Psoas muscle (tissue), 7 donors: ENCODE measurements at regions not wholly inside any gene's neighbourhood (a gene's known extent, or its start where the extent isn't known, plus 50 kb on each side); places are given as distances from the start of the nearest gene placed in this dataset.

ENCODE experiments used
- ATAC-seq, 4 donors: fragments of 200-7000 bp; cut with Tn5 transposase; one replicate each; pipeline ENCODE4 v1.9.1; 2020; ENCODE audit warnings: moderate library complexity in 3 of 4, mild to moderate bottlenecking in 2 of 4
- DNase-seq, 2 donors: peaks; one replicate each; pipeline ENCODE4 v3.0.0-alpha.2; 2020
- H3K27ac ChIP-seq: fragments of 200-600 bp; one replicate; pipeline ENCODE4 v1.8.0; 2022
- H3K27me3 ChIP-seq, 3 donors: fragments of 200-600 bp in 1 of 3; one replicate each; pipeline versions ENCODE4 v1.6.1 to v1.8.0; 2013 to 2022; ENCODE audit warnings: low read length in 2 of 3, mild to moderate bottlenecking in 2 of 3, moderate library complexity in 1 of 3; ENCODE audit not compliant: insufficient read depth in 3 of 3
- H3K36me3 ChIP-seq, 2 donors: fragments of 200-600 bp in 1 of 2; one replicate each; pipeline versions ENCODE4 v1.6.1 to v1.8.0; 2013 to 2022; ENCODE audit warnings: low read depth in 1 of 2, mild to moderate bottlenecking in 1 of 2, moderate library complexity in 1 of 2; ENCODE audit not compliant: insufficient read depth in 1 of 2
- H3K4me1 ChIP-seq: fragments of 200-600 bp; one replicate; pipeline ENCODE4 v1.8.0; 2022
- H3K4me3 ChIP-seq: fragments of 200-600 bp; one replicate; pipeline ENCODE4 v1.8.0; 2022; ENCODE audit warnings: mild to moderate bottlenecking
- H3K9me3 ChIP-seq: fragments of 200-600 bp; one replicate; pipeline ENCODE4 v1.8.0; 2022
- CTCF ChIP-seq: fragments of 200-600 bp; IDR thresholded peaks from one replicate; pipeline ENCODE4 v1.8.0; 2022; ENCODE audit warnings: antibody characterized with exemption
- WGBS, 3 donors: extraction: QIAGEN DNeasy Blood & Tissue Kit; methylation state at CpG; one replicate each; pipeline versions ENCODE4 v1.1.6 to v1.1.7; 2013; 5-methylcytosine and 5-hydroxymethylcytosine counted together
- intact Hi-C, 2 donors: fragments of 100-400 bp; cut with DNase I; formaldehyde crosslinking; loops; one replicate each; pipeline versions ENCODE4 v1.11.0 to v1.14.2; 2022
- donor health status: healthy with polysubstance abuse.
- donor health status: DM: no; HTN: no; CAD: no; lungs with moderate emphysema.
- donor health status: Bipolar disorder and iron deficiency.
- donor health status: healthy.
- donor health status: DM: yes; HTN: yes; CAD: no.
- donor health status: DM: no; HTN: no; CAD: no.
- donor health status: DM: yes; HTN: yes; CAD: no.

- TF ChIP-seq CTCF = no peak
- WGBS, 3 donors = 68 to 74% (median 73%) methylated on average over 5 of the region's 5 CpGs
- H3K9me3 ChIP-seq = no peaks in the 10 kb centered on the region
- peaks cover 0 to 5% (median 0%) of the 10 kb centered on the region in 3 donors for H3K27me3 ChIP-seq
- H3K4me3 ChIP-seq = no peak overlapping the region
- H3K4me1 ChIP-seq = no peaks in the 10 kb centered on the region
- intact Hi-C loops = no loop called here
- DNase-seq (no peak), ATAC-seq (no peak)
- H3K36me3 ChIP-seq = no peaks in the 10 kb centered on the region
- H3K27ac ChIP-seq = no peak overlapping the region
These were observed 416.8 kb downstream of the NPHP4 start for GRCh38 chr1:5575396-5575940.

- ATAC-seq = no peak
- no peaks in the 10 kb centered on the region for H3K4me1 ChIP-seq
- intact Hi-C loops = no loop called here
- DNase-seq = no peak
- no peaks in the 10 kb centered on the region for H3K36me3 ChIP-seq
- H3K27ac ChIP-seq = no peak overlapping the region
- no peak overlapping the region for H3K4me3 ChIP-seq
- WGBS, 3 donors = 67 to 73% (median 68%) methylated on average over 4 of the region's 4 CpGs
- peaks cover 0 to 5% (median 0%) of the 10 kb centered on the region in 3 donors for H3K27me3 ChIP-seq
- TF ChIP-seq CTCF = no peak
- H3K9me3 ChIP-seq = no peaks in the 10 kb centered on the region
These were observed 417.6 kb downstream of the NPHP4 start for GRCh38 chr1:5574641-5575040.

GRCh38 chr1:5572794-5573193 is 419.4 kb downstream of the NPHP4 start:
- DNase-seq (no peak), ATAC-seq (no peak)
- Histone ChIP-seq H3K36me3 (no peaks in the 10 kb centered on the region), H3K27ac (no peak overlapping the region), H3K4me1 (no peaks in the 10 kb centered on the region), H3K27me3 (peaks cover 0 to 5% (median 3%) of the 10 kb centered on the region in 3 donors), H3K4me3 (no peak overlapping the region), H3K9me3 (peaks cover 7% of the 10 kb centered on the region)
- intact Hi-C loops = no loop called here
- 81 to 91% (median 90%) methylated on average over 2 of the region's 2 CpGs for WGBS, 3 donors
- TF ChIP-seq CTCF = no peak

- 31 to 42% (median 41%) methylated on average over 11 of the region's 11 CpGs for WGBS, 3 donors
- no peak overlapping the region for H3K27ac ChIP-seq
These were observed 420.3 kb downstream of the NPHP4 start for GRCh38 chr1:5571861-5572401.

More at GRCh38 chr1:5571861-5572401, 420.3 kb downstream of the NPHP4 start:
- peaks cover 0 to 5% (median 3%) of the 10 kb centered on the region in 3 donors for H3K27me3 ChIP-seq
- ATAC-seq (no peak), DNase-seq (no peak)
- no peak for TF ChIP-seq CTCF
- no peaks in the 10 kb centered on the region for H3K36me3 ChIP-seq
- H3K4me3 ChIP-seq = no peak overlapping the region
- H3K4me1 ChIP-seq = no peaks in the 10 kb centered on the region
- intact Hi-C loops = no loop called here
- H3K9me3 ChIP-seq = peaks cover 7% of the 10 kb centered on the region
